Activated naive CD4-positive, alpha-beta T cell treated with anti-CD3 and anti-CD28 coated beads, Interleukin-2, amount 50 U/mL, for 24 hours (primary cell): ENCODE measurements at regions not wholly inside any gene's neighbourhood (a gene's known extent, or its start where the extent isn't known, plus 50 kb on each side); places are given as distances from the start of the nearest gene placed in this dataset.

Experiments used
- H3K27ac Mint-ChIP-seq: one replicate; pipeline ENCODE4 v1.8.0; 2021; ENCODE audit warnings: mild to moderate bottlenecking, mixed read lengths
- H3K27me3 Mint-ChIP-seq: one replicate; pipeline ENCODE4 v1.8.0; 2021; ENCODE audit warnings: mixed read lengths
- H3K36me3 Mint-ChIP-seq: one replicate; pipeline ENCODE4 v1.8.0; 2021; ENCODE audit warnings: mixed read lengths
- H3K4me1 Mint-ChIP-seq: one replicate; pipeline ENCODE4 v1.8.0; 2021; ENCODE audit warnings: mixed read lengths
- H3K4me3 Mint-ChIP-seq: one replicate; pipeline ENCODE4 v1.8.0; 2021; ENCODE audit warnings: mild to moderate bottlenecking, mixed read lengths
- H3K9me3 Mint-ChIP-seq: one replicate; pipeline ENCODE4 v1.8.0; 2021; ENCODE audit warnings: mixed read lengths

DNA sequence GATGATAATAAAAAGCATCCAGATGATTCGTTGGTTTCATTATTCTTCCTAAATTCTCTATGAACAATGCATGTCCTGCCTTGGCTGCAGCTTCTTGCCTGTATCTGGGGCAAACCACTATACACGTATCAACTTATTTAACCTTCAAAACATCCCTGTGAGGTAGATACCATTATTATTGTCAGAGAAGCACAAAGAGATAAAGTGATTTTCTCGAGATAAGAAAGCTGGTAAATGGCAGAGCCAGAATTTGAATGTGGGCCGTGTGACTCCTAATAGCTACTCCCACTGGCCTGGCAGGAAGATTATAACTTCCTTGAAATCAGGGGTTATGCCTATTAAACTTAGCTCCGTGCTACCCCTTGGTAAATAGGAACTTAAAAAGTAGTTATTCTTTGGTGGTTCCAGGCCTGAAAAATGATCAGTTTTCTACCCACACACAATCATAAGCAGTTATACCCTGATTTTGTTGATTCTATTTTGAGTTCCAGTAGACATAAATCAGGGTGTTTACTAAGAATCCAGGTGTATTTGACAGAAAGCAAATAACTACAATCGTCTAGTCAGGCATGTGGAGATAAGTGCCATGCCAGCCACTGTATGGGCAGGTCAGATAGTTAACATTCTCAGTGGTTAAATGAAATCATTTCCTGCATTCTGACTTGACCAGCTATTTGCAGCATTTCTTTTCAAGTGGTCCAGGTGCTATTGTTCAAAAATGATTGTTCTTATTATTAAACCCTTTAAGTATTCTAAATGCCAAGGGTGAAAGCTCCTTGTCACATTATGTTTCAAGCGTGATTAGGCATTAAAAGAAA is 99.2 kb upstream of the LRRN1 start:
- peaks cover 3% of the 10 kb centered on the region for H3K36me3 Mint-ChIP-seq
- H3K27ac Mint-ChIP-seq, result no peak overlapping the region
- no peaks in the 10 kb centered on the region for H3K27me3 Mint-ChIP-seq

DNA sequence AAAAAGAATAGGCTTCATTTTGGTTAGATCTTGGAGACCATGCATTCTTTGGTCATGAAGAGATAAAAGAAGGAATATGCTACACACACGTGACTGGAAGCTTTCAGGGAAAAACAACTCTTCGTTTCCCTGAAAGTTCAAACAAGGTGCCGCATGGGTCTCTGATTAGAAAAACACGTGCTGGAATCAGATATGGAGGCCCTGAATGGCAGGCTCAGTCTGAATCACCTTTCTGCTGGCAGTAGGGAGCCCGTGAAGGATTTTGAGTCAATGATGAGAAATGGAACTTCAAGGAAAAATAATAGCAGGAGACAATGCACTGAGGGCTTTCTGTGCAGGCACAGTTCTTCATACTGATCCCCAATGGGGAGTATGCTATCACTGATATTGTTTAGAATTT is 99.8 kb upstream of the LRRN1 start:
- Mint-ChIP-seq H3K4me1 (no peaks in the 10 kb centered on the region), H3K9me3 (no peaks in the 10 kb centered on the region), H3K27ac (no peak overlapping the region), H3K27me3 (no peaks in the 10 kb centered on the region), H3K4me3 (no peak overlapping the region), H3K36me3 (peaks cover 3% of the 10 kb centered on the region)

More for the DNA sequence above, 99.2 kb upstream of the LRRN1 start:
- Mint-ChIP-seq H3K4me1 (no peaks in the 10 kb centered on the region), H3K4me3 (no peak overlapping the region), H3K9me3 (no peaks in the 10 kb centered on the region)

DNA sequence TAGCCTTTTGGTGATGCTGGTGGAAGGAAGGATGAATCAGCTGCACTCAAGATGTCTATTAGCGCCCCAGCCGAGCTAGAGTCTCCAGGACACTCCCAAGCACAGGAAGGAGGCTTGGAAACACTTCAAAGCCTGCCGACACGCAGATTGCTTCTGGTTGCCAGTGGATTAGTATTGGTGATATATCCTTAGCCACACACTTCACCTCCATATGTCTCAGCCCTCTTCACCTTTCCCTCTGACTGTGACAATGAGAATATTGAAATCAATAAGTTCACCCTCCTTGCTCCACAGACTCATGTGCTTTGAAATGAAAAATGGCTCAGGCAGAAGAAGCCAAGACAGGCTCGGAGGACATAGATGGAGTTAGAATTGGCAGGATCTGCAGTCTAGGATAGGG is 102.9 kb upstream of the LRRN1 start:
- Mint-ChIP-seq H3K27me3 (no peaks in the 10 kb centered on the region), H3K4me1 (no peaks in the 10 kb centered on the region), H3K36me3 (peaks cover 3% of the 10 kb centered on the region), H3K9me3 (no peaks in the 10 kb centered on the region), H3K4me3 (no peak overlapping the region), H3K27ac (no peak overlapping the region)

DNA sequence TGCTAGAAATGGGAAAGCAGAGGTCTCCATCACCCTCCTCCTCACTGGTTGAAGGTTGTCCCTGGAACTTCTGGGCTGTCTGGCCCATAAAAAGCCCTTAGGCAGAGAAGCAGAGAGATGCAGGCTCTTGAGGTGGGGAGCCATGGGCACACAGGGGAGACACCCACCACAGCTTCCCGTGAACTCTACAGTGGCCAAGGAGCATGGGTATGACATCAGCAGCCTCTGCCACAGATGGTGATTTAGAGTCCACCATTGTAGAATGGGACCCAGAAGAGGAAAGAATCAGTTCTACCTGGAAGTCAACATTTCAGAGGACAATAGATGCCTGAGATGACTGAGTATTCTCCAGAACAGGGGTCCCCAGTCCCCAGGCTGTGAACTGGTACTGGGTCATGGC is 105.6 kb upstream of the LRRN1 start:
- Mint-ChIP-seq H3K4me1 (no peaks in the 10 kb centered on the region), H3K27me3 (no peaks in the 10 kb centered on the region), H3K9me3 (no peaks in the 10 kb centered on the region), H3K36me3 (peaks cover 1% of the 10 kb centered on the region), H3K4me3 (no peak overlapping the region), H3K27ac (no peak overlapping the region)

DNA sequence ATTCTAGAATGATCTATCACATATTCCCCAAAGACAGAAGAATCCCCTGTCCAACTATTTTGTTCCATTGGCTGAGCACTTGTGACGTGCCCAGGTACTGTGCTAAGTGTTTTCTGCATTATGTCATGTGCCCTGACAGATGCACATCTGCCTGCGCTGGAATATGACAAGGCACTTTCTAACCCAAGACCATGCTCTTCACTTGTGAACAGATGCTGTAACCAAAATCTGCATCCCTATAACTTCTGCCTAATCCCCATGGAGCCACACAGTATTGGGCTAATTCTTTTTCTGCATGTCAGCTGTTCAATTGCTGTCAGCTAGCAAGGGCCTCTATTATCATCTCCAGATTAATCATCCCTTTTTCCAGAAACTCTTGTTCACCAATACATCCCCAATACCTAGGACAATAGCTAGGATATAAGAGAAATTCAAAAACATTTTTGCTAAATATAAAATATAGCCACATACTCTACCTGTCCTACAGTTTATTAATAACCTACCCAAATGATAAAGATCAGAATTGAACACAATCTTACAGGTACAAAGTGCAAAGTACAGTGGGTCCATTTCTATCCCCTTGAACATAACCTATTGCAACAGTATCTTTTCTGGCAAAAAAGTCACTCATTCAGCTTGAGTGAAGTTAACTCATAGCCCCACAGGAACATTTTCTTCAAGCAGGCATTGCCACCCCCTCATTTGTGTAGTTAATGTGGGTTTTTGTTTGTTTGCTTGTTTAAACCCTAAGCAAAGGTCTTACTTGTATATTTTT is 109.4 kb upstream of the LRRN1 start:
- Mint-ChIP-seq H3K9me3 (peaks cover 5% of the 10 kb centered on the region), H3K27ac (no peak overlapping the region), H3K4me3 (no peak overlapping the region), H3K27me3 (no peaks in the 10 kb centered on the region), H3K36me3 (peaks cover 1% of the 10 kb centered on the region), H3K4me1 (no peaks in the 10 kb centered on the region)

DNA sequence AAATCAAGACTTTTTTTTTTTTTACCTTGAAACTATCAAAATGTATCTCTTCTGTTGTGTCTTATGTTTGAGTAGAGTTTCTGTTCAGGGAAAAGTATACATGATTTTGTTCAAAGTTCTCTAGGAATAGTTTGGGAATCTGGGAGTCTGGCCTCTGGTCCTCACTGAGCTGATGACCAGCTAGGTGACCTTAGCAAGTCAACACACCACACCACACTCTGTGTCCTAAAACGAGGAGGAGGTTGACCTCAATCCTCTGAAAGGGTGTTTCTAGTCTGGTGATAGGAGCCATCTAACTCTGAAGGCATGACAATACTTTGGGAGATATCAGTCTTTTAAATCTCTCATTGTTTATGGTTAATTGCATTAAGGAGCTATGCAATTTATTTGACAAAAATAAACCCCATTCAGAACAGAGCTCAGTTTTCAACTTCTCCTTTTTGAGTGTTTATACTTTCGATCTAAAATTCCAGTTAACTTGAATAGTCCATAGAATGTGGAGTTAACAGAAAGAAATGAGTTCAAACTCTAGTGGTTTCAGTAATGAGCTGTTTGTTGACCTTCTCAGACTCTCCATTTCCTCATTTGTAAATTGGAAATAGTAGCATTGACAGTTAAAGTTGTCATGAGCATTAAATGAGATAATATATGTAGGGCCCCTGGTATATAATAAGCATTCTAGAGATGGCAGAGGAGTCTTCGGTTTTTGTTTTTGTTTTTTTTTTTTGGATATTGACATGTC is 112.2 kb upstream of the LRRN1 start:
- no peak overlapping the region for H3K4me3 Mint-ChIP-seq
- H3K9me3 Mint-ChIP-seq, result peaks cover 5% of the 10 kb centered on the region
- no peaks in the 10 kb centered on the region for H3K4me1 Mint-ChIP-seq
- H3K36me3 Mint-ChIP-seq, result peaks cover 1% of the 10 kb centered on the region
- H3K27ac Mint-ChIP-seq, result no peak overlapping the region
- H3K27me3 Mint-ChIP-seq, result no peaks in the 10 kb centered on the region

DNA sequence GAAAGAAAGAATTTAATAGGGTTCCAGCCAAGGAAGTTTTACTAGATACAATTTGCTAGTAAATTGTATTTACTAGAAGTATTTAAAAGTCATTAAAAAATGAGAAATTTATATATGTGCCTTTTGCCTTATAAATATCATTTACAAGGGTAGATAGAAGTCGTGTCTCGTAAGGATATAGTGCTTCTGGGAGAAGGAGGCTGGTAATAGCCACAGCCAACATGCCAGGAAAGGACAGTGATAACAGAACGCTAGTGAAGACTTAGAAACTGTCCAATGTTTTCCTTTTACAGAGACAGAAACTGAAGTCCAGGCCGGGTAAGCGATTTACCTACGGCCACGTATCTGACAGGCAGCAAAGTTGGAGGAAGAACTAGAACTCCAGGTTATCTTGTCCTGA is 113.5 kb upstream of the LRRN1 start:
- Mint-ChIP-seq H3K27ac (no peak overlapping the region), H3K9me3 (peaks cover 5% of the 10 kb centered on the region), H3K4me1 (no peaks in the 10 kb centered on the region), H3K36me3 (peaks cover 1% of the 10 kb centered on the region), H3K4me3 (no peak overlapping the region), H3K27me3 (peaks cover 1% of the 10 kb centered on the region)

DNA sequence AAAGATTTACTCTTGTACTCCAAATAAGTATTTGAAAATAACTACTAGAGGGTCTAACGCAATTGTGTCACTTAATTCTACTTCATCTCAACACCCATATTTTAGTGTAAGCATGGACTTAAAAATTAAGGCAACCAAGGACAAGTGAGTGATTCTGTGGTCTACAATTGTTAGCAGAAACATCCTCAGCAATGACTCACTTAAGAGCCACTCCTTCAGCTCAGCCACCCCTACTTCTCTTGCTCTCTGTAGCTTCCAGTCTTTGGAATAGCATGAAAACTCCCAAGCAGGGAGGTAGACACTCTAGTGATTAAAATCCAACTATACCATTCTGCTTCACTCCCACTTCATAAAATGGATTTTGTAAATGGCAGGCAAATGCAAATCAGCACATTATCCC is 116.0 kb upstream of the LRRN1 start:
- Mint-ChIP-seq H3K9me3 (peaks cover 12% of the 10 kb centered on the region), H3K4me3 (no peak overlapping the region), H3K27me3 (peaks cover 1% of the 10 kb centered on the region), H3K27ac (no peak overlapping the region), H3K4me1 (no peaks in the 10 kb centered on the region), H3K36me3 (peaks cover 1% of the 10 kb centered on the region)

DNA sequence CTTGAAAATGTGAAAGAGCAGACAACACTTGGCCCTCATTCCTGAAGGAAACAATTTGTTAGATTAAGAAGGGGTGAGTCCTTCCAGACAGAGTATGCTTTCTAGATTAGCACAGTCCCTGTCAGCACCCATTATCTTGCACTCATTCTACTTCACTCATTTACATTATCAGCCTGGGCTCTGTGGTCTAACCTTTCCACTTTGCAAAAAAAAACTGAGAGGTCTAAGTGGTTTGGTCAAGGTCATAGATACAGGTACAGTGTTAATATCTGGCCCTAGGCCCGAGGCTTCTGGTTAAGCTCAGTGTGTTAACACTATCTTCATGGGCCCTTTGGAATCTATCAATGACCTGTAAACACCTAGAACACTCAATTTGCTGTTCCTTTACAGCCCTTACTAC is 123.4 kb upstream of the LRRN1 start:
- no peak overlapping the region for H3K4me3 Mint-ChIP-seq
- H3K4me1 Mint-ChIP-seq, result no peaks in the 10 kb centered on the region
- no peaks in the 10 kb centered on the region for H3K27me3 Mint-ChIP-seq
- H3K36me3 Mint-ChIP-seq, result no peaks in the 10 kb centered on the region
- H3K27ac Mint-ChIP-seq, result no peak overlapping the region
- peaks cover 10% of the 10 kb centered on the region for H3K9me3 Mint-ChIP-seq

DNA sequence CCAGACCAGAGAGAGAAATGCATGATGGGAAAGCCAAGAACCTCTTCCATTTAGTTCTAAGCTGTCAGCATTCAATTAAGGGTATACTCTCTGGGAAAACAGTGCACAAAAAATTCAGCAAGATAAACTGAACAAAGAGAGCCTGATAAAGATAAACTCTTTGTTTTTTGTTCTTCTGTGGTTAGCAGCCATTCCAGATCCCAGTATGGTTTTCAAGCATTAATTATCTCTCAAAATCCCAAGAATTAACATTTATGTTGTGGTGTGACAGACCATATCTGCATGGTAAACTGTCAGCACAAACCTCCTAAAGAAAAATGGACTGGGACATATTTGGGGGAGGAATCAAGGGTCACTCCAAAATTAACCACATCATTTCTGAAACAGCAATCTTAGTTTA is 124.0 kb upstream of the LRRN1 start:
- no peaks in the 10 kb centered on the region for H3K4me1 Mint-ChIP-seq
- H3K4me3 Mint-ChIP-seq, result no peak overlapping the region
- H3K9me3 Mint-ChIP-seq, result peaks cover 10% of the 10 kb centered on the region
- H3K27ac Mint-ChIP-seq, result no peak overlapping the region
- H3K27me3 Mint-ChIP-seq, result no peaks in the 10 kb centered on the region
- no peaks in the 10 kb centered on the region for H3K36me3 Mint-ChIP-seq

DNA sequence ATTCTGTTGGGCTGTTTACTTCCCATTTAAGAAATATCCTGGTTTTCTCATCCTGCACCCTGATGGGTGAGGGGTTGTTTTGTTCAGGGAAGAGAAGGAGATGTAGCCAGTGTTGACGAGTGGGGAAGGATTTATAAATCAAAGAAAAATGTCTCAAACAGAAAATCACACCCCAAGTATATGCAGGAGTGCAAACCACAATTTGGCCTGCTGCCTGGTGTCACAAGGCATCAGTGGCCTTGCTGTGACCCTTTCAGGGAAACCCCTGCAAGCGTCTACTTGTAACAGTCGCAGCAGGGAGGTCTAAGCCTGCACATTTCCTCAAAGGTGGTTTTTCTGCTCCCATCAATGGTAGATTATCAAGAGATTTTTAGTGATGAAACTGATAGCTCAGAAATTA is 132.6 kb upstream of the LRRN1 start:
- Mint-ChIP-seq H3K36me3 (no peaks in the 10 kb centered on the region), H3K27ac (no peak overlapping the region)

DNA sequence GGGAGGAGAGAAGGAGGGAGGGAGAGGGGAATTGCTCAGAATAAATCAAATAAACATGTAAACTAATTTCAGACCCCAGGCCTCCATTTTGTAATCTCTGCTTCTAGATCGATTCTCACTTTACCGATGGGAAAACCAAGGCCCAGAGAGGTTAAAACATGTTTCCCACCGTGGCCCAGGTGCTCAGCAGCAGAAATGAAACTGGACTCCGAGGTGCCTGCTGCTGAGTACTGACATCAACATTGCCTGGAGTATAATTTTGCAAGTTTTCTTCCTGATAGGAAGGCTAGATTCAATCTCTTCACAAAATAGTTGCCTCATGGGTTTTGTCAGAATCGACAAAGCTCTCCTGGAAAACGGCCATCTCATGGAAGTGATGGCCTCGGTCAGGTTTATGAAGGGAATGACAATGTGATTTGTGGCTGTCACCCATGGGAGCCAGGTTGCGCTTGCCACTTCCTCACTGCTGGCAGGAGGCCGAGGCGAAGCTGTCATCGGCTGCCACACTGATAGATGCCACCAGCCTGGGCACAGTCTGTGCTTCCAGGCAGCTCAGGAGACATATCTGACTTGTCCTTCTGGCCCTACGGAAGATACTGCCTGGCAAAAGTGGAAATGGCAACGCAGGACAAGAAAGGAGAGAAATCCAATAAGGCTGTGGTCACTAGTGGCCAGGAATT is 133.1 kb upstream of the LRRN1 start:
- Mint-ChIP-seq H3K36me3 (no peaks in the 10 kb centered on the region), H3K27ac (no peak overlapping the region), H3K4me1 (peaks cover 4% of the 10 kb centered on the region), H3K4me3 (no peak overlapping the region), H3K27me3 (peaks cover 9% of the 10 kb centered on the region), H3K9me3 (no peaks in the 10 kb centered on the region)

More for the DNA sequence above, 132.6 kb upstream of the LRRN1 start:
- H3K4me3 Mint-ChIP-seq, result no peak overlapping the region
- H3K9me3 Mint-ChIP-seq, result no peaks in the 10 kb centered on the region
- H3K27me3 Mint-ChIP-seq, result peaks cover 9% of the 10 kb centered on the region
- peaks cover 4% of the 10 kb centered on the region for H3K4me1 Mint-ChIP-seq

DNA sequence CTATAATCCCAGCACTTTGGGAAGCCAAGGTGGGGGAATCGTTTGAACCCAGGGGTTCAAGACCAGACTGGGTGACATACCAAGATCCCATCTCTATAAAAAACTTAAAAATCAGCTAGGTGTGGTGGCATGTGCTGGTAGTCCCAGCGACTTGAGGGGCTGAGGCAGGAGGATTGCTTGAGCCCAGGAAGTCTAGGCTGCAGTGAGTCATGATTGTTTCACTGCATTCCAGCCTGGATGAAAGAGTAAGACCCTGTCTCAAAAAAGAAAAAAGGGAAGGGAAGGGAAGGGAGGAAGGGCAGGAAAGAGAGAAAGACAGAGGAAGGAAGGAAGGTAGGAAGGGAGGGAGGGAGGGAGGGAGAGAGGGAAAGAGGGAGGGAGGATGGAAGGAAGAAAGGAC is 133.7 kb upstream of the LRRN1 start:
- Mint-ChIP-seq H3K27ac (no peak overlapping the region), H3K4me3 (no peak overlapping the region), H3K9me3 (no peaks in the 10 kb centered on the region), H3K36me3 (no peaks in the 10 kb centered on the region), H3K4me1 (peaks cover 4% of the 10 kb centered on the region), H3K27me3 (peaks cover 9% of the 10 kb centered on the region)

DNA sequence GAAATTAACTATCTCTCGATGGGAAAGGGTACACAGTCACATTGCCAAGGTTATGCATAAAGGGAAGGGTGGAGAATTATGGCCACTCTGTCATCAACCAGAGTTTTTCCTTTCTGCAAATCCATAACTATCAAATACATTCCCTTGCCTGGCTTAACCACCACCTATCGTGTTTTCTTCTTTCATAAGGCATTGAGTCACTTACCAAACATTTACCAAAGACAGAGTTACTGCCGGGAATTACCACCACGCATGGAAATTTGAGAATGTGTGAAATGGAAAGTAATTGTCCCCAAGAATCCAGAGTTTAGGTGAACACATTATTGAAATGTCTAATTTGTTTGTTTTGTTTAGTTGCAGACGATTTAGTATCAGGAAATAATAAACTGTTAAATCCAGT is 134.3 kb upstream of the LRRN1 start:
- Mint-ChIP-seq H3K27ac (no peak overlapping the region), H3K9me3 (no peaks in the 10 kb centered on the region), H3K4me3 (no peak overlapping the region), H3K4me1 (peaks cover 4% of the 10 kb centered on the region), H3K36me3 (no peaks in the 10 kb centered on the region), H3K27me3 (peaks cover 9% of the 10 kb centered on the region)

DNA sequence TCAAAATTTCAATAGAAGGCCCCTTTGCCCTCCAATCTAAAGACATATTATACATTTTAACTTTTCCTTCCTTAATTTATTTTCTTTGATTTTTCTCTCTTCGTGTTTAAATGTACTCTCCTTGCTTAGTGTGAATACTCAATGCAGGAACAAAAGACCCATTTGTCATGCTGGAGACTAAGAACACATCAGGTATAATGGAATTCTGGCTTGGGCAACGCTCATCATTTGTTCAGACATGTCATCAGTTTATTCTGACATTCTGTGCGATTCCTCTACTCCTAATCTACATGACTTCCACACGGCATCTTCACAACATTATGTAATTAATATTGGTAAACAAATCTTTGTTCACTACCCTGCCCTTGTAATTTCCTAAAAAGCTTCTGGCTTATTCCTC is 136.6 kb upstream of the LRRN1 start:
- Mint-ChIP-seq H3K4me1 (peaks cover 4% of the 10 kb centered on the region), H3K4me3 (no peak overlapping the region)

More for the DNA sequence above, 136.6 kb upstream of the LRRN1 start:
- peaks cover 8% of the 10 kb centered on the region for H3K9me3 Mint-ChIP-seq
- no peaks in the 10 kb centered on the region for H3K36me3 Mint-ChIP-seq
- H3K27me3 Mint-ChIP-seq, result peaks cover 9% of the 10 kb centered on the region
- H3K27ac Mint-ChIP-seq, result no peak overlapping the region
